ENCODE measurements at regions not wholly inside any gene's neighbourhood (a gene's known extent, or its start where the extent isn't known, plus 50 kb on each side); places are given as distances from the start of the nearest gene placed in this dataset.

GRCh38 chr3:66803206-66803605 lies 194.9 kb upstream of the KBTBD8 start:
- DNase-seq (ENCODE audit: low read depth, low spot score), result no peak

DNA sequence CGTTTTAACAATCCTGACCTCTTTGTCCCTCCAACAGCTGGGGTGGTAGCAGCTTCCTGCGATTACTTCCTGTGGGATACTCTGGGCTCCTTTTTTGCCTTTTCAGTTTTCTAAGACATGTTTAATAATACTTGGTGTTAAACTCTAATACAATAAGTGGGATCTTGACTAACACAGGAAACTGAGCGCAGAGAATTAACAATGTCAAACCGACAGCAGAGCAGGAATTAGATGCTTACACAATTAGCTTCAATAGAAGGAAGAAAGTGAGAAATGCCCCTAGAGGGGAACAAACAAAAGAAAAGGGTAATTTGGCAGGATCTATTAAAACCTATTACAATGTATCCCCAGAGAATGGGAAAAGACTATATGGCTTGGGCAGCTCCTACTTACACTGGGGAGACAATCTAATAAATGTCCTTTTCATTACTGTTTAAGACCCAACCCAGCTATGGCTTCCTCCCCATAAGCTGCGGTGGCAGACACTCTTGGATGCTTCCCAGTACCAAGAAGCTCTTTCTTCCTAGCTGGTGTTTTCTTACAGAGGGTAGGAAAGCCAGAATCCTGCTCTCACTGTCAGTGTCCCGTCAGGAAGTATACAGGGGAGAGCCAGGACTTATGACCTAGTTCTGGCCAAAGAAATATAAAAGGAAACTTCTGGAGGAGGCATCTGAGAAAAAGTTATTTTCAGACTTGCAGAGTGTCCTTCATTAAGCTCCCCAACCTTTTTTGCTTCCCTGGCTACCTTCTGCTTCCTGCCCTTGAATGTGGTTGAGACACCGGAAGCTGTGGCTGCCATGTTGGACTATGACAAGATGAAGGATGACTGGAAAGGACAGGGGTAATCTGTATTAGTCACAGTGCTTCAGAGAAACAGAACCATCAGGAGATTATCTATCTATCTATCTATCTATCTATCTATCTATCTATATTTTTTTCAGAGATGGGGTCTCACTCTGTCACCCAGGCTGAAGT lies 194.1 kb upstream of the KBTBD8 start:
- no peak for DNase-seq (ENCODE audit: low read depth, low spot score)

- no peak for DNase-seq (ENCODE audit: low read depth, low spot score)
Measured at GRCh38 chr3:66808891-66809594, 189.1 kb upstream of the KBTBD8 start.

- DNase-seq (ENCODE audit: low read depth, low spot score), result no peak
Measured at GRCh38 chr3:66809595-66809958, 188.5 kb upstream of the KBTBD8 start.

- DNase-seq (ENCODE audit: low read depth, low spot score), result no peak
Measured at GRCh38 chr3:66812136-66812535, 186.0 kb upstream of the KBTBD8 start.

- DNase-seq (ENCODE audit: low read depth, low spot score), result no peak
Measured at GRCh38 chr3:66812741-66813140, 185.4 kb upstream of the KBTBD8 start.

DNA sequence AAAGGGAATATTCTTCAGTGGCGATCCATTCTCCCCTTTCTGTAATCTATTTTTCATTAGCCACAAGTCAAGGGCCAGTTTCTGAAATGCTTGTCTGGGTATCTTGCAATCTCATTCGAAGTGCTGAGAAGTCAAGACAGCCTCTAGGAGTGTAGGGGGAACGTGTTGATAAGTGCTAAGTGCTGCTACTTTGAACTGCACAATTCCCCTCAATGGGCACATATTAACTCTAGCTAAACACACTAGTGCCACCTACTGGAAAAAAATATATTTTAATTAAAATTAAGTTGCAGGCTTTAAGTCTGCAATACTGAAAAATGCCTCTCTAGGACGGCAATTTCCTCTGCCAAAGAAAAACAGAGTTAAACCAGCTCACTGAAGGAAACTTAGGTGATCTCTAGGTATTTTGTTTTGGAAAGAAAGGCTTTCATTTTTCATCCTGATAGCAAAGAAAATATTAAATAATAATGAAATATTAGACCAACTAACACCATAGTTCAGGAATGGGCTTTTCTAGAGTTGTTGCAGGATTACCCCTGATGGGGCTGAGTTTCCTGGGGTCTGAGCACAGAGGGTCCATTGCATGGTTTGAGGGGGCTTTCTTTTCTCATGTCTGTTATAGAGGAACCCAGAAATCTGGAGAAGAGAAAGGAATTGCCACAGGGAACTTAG lies 181.9 kb upstream of the KBTBD8 start:
- peak; percentile 64 for DNase-seq (ENCODE audit: low read depth, low spot score)

DNA sequence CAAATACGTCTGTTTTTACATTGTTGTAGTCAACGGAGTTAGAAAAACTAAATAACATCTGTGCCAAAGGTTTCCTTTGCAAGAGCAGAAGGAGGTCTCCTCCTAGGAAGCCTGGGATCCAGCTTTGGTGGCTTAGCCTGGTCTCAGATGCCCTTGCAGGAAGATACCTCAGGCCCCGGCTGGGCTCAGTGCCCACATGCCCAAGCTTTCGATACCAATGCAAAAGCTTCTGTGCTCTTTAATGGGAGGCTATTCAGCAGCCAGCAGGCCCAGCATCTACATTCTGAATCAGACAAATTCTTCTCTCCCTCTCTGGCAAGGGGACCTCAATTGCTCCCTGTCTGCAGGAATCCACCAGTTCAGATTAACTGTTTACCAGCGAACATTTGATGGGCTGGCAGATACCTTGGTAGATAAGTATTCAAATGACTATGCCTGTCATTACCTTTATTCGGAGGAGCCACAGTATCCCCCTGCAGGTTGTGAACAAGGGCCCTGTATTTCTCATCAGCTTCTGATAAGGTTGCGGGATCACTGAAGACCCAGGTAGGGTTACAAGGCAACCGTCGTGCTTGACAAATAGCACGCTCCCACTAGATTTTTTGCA lies 180.1 kb upstream of the KBTBD8 start:
- DNase-seq (ENCODE audit: low read depth, low spot score), result no peak

DNA sequence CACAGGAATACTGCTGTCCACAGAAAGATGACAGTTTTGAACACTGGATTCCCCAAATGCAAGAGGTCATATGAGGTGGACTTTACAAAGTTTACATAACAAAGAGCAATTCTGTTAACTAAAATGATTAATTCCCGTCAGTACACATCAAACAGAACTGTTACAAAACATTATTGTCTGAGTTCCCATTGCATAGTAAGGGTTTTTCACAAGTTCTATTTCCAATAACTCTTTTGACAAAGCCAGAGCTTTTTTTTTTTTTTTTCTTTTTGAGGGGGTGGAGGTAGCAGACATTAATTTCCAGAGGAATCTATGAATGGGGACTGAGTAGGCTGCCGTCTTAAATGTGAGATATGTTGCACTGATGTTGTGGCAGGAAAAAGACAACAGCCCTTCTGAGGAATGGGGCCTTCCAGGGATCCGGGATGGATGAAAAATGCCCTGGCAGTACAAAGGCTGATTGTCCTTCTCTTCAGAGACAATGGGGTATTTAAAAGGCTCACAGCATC lies 178.1 kb upstream of the KBTBD8 start:
- DNase-seq (ENCODE audit: low read depth, low spot score), result no peak

DNA sequence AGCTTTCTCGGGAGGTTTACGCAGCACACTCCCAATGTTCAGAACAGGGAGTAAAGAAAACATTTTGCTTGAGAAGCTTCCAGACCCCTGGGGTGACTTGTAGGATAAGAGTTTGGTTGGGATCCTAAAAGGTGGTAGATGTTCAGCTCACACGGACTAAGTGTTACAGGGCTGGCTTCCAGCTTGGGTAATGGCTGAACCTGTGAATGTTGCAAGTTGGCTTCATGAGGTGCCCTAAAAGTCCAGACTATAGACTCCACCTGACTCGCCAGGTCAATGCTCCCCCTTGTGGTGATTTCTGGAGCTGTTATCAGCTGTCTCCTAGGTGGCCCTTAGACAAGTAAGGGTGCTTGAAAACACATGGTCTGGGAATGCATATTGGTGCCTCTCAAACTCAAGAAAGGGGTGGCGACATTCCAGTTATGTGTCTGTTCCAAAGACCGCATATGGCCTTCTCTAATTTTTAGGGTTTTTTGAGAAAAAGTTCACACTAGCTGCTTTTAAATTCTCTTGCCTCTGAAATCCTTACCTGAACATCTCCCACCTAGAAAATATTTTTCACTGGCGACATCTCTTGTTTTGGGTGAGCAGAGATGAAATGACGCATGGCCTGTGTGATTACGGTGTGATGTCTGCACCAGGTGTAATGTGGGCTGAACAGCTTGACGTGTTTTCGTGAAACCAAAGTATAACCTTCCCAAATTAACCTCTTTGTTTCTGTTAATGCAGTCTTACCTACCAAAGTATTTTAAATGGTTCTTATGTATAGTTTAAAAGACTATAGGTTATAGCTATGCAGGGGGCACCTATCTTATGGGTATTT lies 175.7 kb upstream of the KBTBD8 start:
- DNase-seq (ENCODE audit: low read depth, low spot score), result peak; percentile 78

- DNase-seq (ENCODE audit: low read depth, low spot score), result no peak
Measured at GRCh38 chr3:66823009-66823397, 175.1 kb upstream of the KBTBD8 start.

DNA sequence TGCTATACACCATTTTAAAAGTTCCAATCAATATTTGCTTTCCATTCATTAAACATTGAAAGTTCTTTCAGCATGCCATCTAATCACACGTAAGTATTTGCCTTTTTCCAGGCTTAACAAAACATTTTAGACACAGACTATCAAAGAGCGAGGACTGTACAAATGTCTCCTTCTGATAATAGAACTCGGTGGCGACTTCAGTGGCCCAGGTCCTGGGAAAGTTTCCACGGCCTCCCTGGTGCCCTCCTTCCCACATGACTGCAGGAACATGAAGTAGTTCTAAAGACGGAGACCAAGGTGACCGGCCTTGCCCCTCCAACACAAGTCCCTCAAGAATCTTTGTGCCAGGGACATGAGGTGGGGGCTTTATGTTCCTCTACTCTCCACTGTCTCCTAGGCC lies 174.6 kb upstream of the KBTBD8 start:
- no peak for DNase-seq (ENCODE audit: low read depth, low spot score)

DNA sequence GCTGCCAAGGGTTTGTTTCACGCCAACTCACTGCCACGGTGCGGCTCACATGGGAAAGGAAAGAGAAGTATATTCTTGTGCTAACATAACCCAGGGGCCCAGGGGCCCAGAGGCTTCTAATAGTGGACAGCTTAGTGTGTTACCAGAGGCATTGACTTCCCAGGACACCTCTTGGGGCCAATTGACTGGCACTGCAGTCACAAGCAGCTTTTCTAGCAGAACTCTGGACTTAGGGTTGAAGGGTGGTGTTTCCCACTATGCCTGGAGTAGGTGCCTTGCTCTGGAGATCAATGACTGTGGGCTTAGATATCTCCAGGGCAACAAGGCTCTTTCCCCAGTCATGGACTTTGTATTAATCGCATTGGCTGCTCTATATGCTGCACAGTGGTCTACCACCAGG lies 172.7 kb upstream of the KBTBD8 start:
- DNase-seq (ENCODE audit: low read depth, low spot score), result no peak

- DNase-seq (ENCODE audit: low read depth, low spot score), result no peak
Measured at GRCh38 chr3:66827726-66828125, 170.4 kb upstream of the KBTBD8 start.

DNA sequence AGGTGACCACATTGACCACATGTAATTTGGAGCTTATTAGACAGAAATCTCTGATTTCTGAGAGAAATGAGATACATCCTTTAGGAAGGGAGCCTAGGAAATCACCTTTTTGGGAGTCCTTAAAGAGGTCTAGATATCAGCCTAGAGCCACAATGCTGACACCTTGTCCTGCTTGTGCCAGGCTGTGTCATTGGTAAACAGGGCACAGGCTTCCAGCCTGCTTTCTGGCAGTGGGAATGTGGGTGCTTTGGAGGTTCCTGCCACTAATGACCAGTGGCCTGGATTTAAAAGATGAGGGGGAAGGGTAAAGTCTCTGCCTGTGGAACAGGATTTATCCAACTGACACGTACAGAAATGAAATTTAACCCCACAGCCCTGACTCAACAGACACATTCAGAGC lies 169.8 kb upstream of the KBTBD8 start:
- DNase-seq (ENCODE audit: low read depth, low spot score), result no peak

DNA sequence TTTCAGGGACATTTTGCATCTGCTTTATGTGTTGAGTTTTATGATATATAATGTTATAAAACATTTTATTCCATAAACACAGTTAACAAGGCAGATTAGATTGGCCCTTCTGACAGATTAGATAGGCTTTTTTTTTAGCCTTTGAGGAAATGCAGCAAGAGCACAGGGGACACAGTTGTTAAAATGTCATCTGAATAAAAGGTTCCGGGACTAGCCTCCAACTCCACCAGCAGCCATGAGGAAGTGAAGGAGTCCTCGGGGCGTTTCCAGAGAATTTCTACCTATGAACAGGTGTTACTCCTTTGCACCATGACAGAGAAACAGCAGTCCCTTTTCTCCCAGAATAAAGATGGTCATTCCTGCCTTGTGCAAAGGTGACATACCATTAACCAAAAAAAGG lies 167.8 kb upstream of the KBTBD8 start:
- no peak for DNase-seq (ENCODE audit: low read depth, low spot score)

GRCh38 chr3:66831931-66832330 lies 166.2 kb upstream of the KBTBD8 start:
- DNase-seq (ENCODE audit: low read depth, low spot score), result no peak

- no peak for DNase-seq (ENCODE audit: low read depth, low spot score)
Measured at GRCh38 chr3:66836363-66837152, 161.5 kb upstream of the KBTBD8 start.

DNA sequence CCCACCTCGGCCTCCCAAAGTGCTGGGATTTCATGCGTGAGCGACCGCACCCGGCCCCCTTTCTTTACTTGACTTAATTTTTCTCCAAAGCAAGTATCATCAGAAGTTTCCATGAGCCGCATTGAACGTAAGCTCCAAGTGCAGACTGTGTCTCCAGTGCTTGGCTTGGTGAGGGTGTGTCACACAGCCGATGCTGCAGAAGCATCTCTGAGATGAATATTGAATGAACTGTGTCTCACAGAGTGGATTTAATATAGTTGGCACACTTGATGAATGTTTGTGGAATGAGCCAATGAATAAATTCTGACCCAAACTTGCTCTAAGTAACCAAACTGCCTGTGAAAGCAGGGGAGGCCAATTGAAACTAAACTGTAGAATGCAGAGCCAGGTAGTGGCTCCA lies 159.4 kb upstream of the KBTBD8 start:
- no peak for DNase-seq (ENCODE audit: low read depth, low spot score)

- no peak for DNase-seq (ENCODE audit: low read depth, low spot score)
Measured at GRCh38 chr3:66839508-66839907, 158.6 kb upstream of the KBTBD8 start.
